ENCODE measurements at regions not wholly inside any gene's neighbourhood (a gene's known extent, or its start where the extent isn't known, plus 50 kb on each side); places are given as distances from the start of the nearest gene placed in this dataset.

DNA sequence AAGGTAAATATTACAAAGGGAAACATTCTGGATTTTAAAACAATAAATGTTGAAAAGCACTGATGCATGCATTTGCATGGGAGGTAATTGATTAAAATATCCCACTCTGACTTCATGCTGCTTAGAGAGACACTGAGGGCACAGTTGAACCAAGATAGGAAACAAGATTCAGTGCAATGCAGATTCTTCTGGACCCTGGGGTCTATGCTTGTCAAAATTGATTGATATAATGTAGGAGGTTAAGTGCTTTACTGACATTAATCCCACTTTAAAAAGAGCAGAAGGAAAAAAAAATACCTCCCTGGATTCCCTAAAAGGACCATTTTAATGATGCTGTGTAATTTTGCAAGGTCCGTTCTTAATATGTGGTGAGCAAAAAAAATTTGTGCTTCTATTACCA is 454.2 kb downstream of the GABRB3 start:
- no peak for DNase-seq (ENCODE audit: low spot score)
- intact Hi-C loops (cut with DNase I), result no loop called here
- Histone ChIP-seq H3K27me3 (replicated peaks; ENCODE audit: insufficient read depth) (no peaks in the 10 kb centered on the region), H3K36me3 (no peaks in the 10 kb centered on the region), H3K4me3 (no peak overlapping the region), H3K9me3 (no peaks in the 10 kb centered on the region), H3K27ac (no peak overlapping the region), H3K4me1 (replicated peaks) (no peaks in the 10 kb centered on the region)
- TF ChIP-seq POLR2A (IDR thresholded peaks at IDR 0.05) (no peak), POLR2AphosphoS5 (IDR thresholded peaks at IDR 0.05) (no peak)
- TF ChIP-seq, protein P1, sequence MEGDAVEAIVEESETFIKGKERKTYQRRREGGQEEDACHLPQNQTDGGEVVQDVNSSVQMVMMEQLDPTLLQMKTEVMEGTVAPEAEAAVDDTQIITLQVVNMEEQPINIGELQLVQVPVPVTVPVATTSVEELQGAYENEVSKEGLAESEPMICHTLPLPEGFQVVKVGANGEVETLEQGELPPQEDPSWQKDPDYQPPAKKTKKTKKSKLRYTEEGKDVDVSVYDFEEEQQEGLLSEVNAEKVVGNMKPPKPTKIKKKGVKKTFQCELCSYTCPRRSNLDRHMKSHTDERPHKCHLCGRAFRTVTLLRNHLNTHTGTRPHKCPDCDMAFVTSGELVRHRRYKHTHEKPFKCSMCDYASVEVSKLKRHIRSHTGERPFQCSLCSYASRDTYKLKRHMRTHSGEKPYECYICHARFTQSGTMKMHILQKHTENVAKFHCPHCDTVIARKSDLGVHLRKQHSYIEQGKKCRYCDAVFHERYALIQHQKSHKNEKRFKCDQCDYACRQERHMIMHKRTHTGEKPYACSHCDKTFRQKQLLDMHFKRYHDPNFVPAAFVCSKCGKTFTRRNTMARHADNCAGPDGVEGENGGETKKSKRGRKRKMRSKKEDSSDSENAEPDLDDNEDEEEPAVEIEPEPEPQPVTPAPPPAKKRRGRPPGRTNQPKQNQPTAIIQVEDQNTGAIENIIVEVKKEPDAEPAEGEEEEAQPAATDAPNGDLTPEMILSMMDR (IDR thresholded peaks at IDR 0.05), result no peak
- WGBS, result 94% methylated on average over 1 of the region's 1 CpG

DNA sequence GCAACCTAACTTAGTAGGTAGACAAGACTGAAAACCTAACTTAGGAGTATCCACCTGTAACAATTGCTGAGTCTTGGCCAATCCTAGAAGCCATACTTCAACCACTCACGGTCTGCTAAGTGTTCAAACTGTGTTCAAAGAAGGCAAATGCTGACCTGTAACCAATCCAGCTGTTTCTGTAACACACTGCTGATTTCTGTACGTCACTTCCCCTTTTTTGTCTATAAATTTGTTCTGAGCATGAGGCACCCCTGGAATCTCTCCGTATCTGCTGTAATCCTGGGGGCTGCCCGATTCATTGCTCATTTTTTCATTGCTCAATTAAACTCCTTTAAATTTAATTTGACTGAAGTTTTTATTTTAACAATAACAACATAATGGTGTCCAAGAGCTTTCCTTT is 451.4 kb upstream of the ATP10A start:
- intact Hi-C loops (cut with DNase I), result no loop called here
- no peak overlapping the region for H3K27ac ChIP-seq
- H3K27me3 ChIP-seq (replicated peaks; ENCODE audit: insufficient read depth), result no peaks in the 10 kb centered on the region
- no peaks in the 10 kb centered on the region for H3K4me1 ChIP-seq (replicated peaks)
- H3K4me3 ChIP-seq, result no peak overlapping the region
- DNase-seq (ENCODE audit: low spot score), result no peak
- 79% methylated on average over 4 of the region's 4 CpGs for WGBS
- no peaks in the 10 kb centered on the region for H3K36me3 ChIP-seq
- H3K9me3 ChIP-seq, result no peaks in the 10 kb centered on the region
- no peak for TF ChIP-seq POLR2A (IDR thresholded peaks at IDR 0.05)
- TF ChIP-seq, protein P1 (IDR thresholded peaks at IDR 0.05), result no peak
- no peak for TF ChIP-seq POLR2AphosphoS5 (IDR thresholded peaks at IDR 0.05)

DNA sequence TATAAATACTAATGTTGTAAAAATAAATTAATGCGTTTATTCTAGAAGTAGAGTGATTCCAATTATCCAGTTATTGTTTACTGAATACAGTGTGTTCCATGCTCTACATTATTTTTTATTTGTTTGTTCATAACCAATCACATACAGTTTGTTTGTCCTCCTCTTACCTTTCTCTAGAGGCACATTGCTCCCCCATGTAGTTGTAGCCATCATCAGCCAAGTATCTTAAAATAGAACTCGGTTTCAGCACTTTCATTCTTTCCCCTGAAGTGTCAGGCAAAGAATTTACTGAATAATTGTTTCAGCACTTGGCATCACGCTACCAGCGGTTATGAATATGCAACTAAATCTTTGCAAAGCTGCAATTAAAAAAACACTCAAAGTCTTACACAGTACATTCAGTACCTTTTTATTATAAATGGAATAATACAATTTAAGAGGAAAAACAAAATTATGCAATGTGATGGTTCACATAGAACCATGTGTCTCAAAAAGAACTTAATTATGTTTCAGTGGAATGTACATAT is 448.6 kb upstream of the ATP10A start:
- no peak for DNase-seq (ENCODE audit: low spot score)
- no peaks in the 10 kb centered on the region for H3K4me1 ChIP-seq (replicated peaks)
- no peak overlapping the region for H3K4me3 ChIP-seq
- no peaks in the 10 kb centered on the region for H3K36me3 ChIP-seq
- 75% methylated on average over 4 of the region's 4 CpGs for WGBS
- H3K27ac ChIP-seq, result no peak overlapping the region
- intact Hi-C loops (cut with DNase I), result no loop called here
- no peaks in the 10 kb centered on the region for H3K9me3 ChIP-seq
- H3K27me3 ChIP-seq (replicated peaks; ENCODE audit: insufficient read depth), result no peaks in the 10 kb centered on the region
- TF ChIP-seq, protein P1 (IDR thresholded peaks at IDR 0.05), result no peak
- TF ChIP-seq POLR2AphosphoS5 (IDR thresholded peaks at IDR 0.05), result no peak
- no peak for TF ChIP-seq POLR2A (IDR thresholded peaks at IDR 0.05)

DNA sequence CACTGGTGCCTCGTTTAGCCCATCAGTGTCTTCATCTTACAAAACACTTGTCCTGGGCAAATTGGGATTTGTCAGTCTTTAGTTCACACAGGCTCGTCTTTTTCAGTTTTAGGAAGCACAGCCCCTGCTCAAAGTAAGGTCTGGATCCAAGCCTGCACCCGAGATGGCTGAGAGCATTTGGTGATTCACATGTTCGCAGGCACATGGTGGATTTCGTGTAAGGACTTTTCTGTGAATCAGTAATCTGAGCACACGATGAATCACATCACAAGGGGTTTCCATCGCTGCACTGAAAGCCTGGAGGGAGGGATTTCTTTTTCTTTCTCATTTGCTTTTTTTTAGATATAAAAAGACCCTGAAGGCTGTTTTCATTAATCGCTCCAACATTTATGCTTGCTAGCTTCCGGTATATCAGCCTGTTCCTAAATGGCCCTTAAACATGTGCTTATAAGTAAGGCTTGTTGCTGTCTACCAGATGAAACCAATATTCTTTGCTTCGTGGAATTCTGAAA is 435.6 kb upstream of the ATP10A start:
- no peak overlapping the region for H3K4me3 ChIP-seq

More for the DNA sequence above, 435.6 kb upstream of the ATP10A start:
- TF ChIP-seq POLR2A (IDR thresholded peaks at IDR 0.05), result no peak
- TF ChIP-seq, protein P1 (IDR thresholded peaks at IDR 0.05), result no peak
- TF ChIP-seq POLR2AphosphoS5 (IDR thresholded peaks at IDR 0.05), result no peak
- DNase-seq (ENCODE audit: low spot score), result no peak
- H3K9me3 ChIP-seq, result no peaks in the 10 kb centered on the region
- H3K27me3 ChIP-seq (replicated peaks; ENCODE audit: insufficient read depth), result no peaks in the 10 kb centered on the region
- intact Hi-C loops (cut with DNase I), result no loop called here
- H3K36me3 ChIP-seq, result no peaks in the 10 kb centered on the region
- 68% methylated on average over 10 of the region's 10 CpGs for WGBS
- no peaks in the 10 kb centered on the region for H3K4me1 ChIP-seq (replicated peaks)
- no peak overlapping the region for H3K27ac ChIP-seq

Data from prostate gland (tissue), 2 donors.